HG02840 (cell line): ENCODE measurements at regions not wholly inside any gene's neighbourhood (a gene's known extent, or its start where the extent isn't known, plus 50 kb on each side); places are given as distances from the start of the nearest gene placed in this dataset.
"Not testable (repeated sequence)": the region's sequence is repeated elsewhere in the genome, so short reads cannot be mapped to it uniquely, and the experiment has no call there.

Source experiments
- ATAC-seq: cut with Tn5 transposase; IDR thresholded peaks from one replicate; pipeline ENCODE4 v1.9.1; 2021; ENCODE audit warnings: mild to moderate bottlenecking, moderate library complexity, moderate number of reproducible peaks; ENCODE audit not compliant: unreplicated experiment, low FRiP score

GRCh38 chr17:72385475-72385874 lies 264.7 kb downstream of the SOX9 start:
- ATAC-seq: no peak

- ATAC-seq: not testable (repeated sequence)
Measured at GRCh38 chr17:72386173-72386572, 265.4 kb downstream of the SOX9 start.

- ATAC-seq: no peak
Measured at GRCh38 chr17:72386619-72387237, 265.9 kb downstream of the SOX9 start.

- ATAC-seq: no peak
Measured at GRCh38 chr17:72387487-72387886, 266.7 kb downstream of the SOX9 start.

GRCh38 chr17:72387969-72388368 lies 267.1 kb downstream of the SOX9 start:
- ATAC-seq: no peak

- no peak for ATAC-seq
Measured at GRCh38 chr17:72388765-72389473, 268.1 kb downstream of the SOX9 start.

- ATAC-seq: no peak
Measured at GRCh38 chr17:72390675-72391508, 270.1 kb downstream of the SOX9 start.

GRCh38 chr17:72392056-72393010 lies 271.5 kb downstream of the SOX9 start:
- no peak for ATAC-seq

- no peak for ATAC-seq
Measured at GRCh38 chr17:72393553-72393952, 272.7 kb downstream of the SOX9 start.

GRCh38 chr17:72394531-72394930 lies 273.7 kb downstream of the SOX9 start:
- ATAC-seq: no peak

GRCh38 chr17:72396121-72396520 lies 275.3 kb downstream of the SOX9 start:
- no peak for ATAC-seq

GRCh38 chr17:72397223-72397667 lies 276.4 kb downstream of the SOX9 start:
- no peak for ATAC-seq

- ATAC-seq: no peak
Measured at GRCh38 chr17:72397687-72398086, 276.9 kb downstream of the SOX9 start.

- no peak for ATAC-seq
Measured at GRCh38 chr17:72399023-72399607, 278.3 kb downstream of the SOX9 start.

GRCh38 chr17:72399608-72400487 lies 279.0 kb downstream of the SOX9 start:
- ATAC-seq: no peak

GRCh38 chr17:72400488-72400827 lies 279.6 kb downstream of the SOX9 start:
- no peak for ATAC-seq

GRCh38 chr17:72400863-72401262 lies 280.0 kb downstream of the SOX9 start:
- no peak for ATAC-seq

GRCh38 chr17:72401883-72402726 lies 281.3 kb downstream of the SOX9 start:
- ATAC-seq: no peak
